ENCODE measurements at regions not wholly inside any gene's neighbourhood (a gene's known extent, or its start where the extent isn't known, plus 50 kb on each side); places are given as distances from the start of the nearest gene placed in this dataset.
"Not testable (repeated sequence)": the region's sequence is repeated elsewhere in the genome, so short reads cannot be mapped to it uniquely, and the experiment has no call there.

GRCh38 chr3:106423321-106424225 lies 554.8 kb upstream of the CBLB start:
- no peak for DNase-seq

- peak; percentile 20 for DNase-seq
Observed at GRCh38 chr3:106425026-106425425, 556.2 kb upstream of the CBLB start.

GRCh38 chr3:106425916-106426315 lies 557.1 kb upstream of the CBLB start:
- no peak for DNase-seq

- peak; percentile 96 for DNase-seq
Observed at GRCh38 chr3:106428565-106428994, 559.8 kb upstream of the CBLB start.

DNA sequence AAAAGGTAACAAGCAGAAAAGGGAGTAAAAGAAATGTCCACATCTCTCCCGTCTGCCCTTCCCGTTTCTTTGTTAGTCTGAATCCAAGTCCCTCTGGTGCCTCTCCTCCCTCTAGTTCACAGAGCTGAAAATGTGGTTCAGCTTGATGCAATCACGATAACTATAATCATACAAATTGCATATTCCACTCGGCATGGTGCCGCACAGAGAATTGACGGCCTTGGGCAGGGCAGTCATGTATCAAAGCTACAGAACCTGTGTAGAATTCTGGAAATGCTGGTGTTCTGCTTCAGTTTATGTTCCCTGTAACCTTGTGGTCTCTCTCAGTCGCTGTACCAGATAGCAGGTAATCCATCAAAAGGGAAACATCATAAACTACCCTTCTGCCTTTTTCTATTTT lies 562.9 kb upstream of the CBLB start:
- DNase-seq, result no peak

GRCh38 chr3:106435899-106436453 lies 567.2 kb upstream of the CBLB start:
- no peak for DNase-seq

DNA sequence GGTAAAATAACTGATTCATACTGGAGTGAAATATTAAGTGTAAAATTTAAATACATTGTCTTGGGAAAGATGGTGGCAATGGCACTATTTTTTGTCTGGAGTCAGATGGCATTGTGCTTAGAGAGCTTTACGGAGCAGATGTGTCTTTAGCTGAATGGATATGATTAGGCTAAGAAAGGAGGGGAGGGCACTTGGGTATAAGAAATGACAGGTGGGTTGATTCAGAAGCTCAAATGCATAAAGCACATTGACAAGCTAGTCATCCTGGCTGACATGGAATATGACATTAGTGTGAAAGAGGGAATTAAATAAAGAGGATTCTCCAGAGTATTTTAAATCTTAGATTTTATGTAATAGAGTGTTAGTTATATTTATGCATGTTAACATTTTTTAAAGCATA lies 570.1 kb upstream of the CBLB start:
- DNase-seq, result no peak

DNA sequence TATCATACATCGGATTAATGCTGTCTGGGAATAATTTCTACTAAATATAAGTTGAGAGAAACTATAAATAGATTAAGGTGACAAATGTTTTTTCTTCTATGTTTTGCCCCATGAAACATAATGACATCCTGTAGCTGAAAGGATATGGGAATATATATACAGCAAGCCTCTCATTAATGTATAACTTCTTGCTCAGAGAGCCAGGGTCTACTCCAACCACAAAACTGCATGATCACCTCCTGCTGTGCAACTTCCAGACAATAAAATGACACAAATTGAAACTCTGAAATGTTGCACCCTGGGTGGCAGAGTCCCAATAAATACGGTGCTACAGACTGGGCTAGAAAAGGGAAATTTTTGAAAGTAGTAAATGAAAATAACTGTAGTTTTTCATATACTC lies 571.9 kb upstream of the CBLB start:
- no peak for DNase-seq

DNA sequence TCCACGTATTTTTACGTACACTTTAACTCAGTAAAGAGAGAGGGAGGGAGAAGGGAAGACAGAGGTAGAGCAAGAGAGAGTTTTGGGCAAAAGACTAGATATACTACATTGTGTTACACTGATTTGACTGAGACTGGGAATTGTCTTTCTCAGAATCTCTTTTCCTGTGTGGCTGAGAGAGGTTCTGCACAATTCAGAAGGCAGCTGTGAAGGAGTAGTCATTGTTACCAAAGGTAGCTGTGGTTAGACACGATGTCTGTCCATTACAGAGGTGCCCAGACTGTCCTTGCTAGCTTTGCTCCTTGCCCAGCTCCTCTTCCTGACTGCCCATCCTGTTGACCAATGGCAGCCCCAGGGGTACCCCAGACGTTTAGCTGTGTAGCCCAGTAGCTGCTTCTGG lies 577.5 kb upstream of the CBLB start:
- DNase-seq, result no peak

DNA sequence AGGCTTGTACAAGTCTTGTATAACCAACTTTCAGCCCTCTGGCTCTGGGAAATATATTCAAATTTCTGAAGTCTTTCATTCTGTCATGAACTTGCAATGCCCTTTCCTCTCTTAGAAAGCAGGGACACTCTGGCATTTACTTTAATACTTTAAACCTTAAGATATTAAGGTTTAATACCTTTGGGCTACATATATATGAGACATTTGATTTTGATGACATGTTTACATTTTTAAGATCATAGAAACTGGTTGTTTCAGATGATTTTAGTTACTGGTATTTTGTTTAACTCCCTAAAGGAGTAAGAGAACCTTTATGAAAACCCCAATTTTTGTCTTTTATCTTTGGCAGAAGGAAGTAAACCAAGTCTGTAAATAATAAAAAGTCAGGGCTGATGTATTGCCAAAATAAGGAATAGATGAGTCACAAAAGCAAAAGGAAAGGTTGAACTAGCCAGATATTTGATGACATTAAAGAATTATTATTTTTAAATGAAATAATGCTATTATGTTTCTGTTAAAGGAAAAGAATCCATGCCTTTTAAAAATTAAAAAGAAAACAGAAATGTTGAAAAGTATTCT lies 579.0 kb upstream of the CBLB start:
- DNase-seq, result no peak

DNA sequence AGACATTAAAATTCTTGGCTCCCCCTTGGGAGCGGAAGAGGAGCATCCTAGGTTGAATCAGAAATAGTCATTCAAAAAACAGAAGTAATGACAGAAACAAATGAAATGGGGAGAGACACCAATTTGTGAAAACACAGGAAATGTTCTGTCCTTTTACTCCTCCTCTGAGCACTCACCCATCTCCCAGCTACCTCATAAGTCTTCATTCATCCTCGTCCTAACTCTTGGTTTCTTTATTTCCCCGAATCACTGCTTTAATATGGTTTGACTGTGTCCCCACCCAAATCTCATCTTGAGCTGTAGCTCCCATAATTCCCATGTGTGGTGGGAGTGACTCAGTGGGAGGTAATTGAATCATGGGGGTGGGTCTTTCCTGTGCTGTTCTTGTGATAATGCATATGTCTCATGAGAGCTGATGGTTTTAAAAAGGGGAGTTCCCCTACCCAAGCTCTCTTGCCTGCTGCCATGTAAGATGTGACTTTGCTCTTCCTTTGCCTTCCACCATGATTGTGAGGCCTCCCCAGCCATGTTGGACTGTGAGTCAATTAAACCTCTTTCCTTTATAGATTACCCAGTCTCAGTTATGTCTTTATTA lies 579.7 kb upstream of the CBLB start:
- not testable (repeated sequence) for DNase-seq

GRCh38 chr3:106452096-106452495 lies 583.3 kb upstream of the CBLB start:
- no peak for DNase-seq

- DNase-seq, result no peak
Observed at GRCh38 chr3:106454497-106454896, 585.7 kb upstream of the CBLB start.

DNA sequence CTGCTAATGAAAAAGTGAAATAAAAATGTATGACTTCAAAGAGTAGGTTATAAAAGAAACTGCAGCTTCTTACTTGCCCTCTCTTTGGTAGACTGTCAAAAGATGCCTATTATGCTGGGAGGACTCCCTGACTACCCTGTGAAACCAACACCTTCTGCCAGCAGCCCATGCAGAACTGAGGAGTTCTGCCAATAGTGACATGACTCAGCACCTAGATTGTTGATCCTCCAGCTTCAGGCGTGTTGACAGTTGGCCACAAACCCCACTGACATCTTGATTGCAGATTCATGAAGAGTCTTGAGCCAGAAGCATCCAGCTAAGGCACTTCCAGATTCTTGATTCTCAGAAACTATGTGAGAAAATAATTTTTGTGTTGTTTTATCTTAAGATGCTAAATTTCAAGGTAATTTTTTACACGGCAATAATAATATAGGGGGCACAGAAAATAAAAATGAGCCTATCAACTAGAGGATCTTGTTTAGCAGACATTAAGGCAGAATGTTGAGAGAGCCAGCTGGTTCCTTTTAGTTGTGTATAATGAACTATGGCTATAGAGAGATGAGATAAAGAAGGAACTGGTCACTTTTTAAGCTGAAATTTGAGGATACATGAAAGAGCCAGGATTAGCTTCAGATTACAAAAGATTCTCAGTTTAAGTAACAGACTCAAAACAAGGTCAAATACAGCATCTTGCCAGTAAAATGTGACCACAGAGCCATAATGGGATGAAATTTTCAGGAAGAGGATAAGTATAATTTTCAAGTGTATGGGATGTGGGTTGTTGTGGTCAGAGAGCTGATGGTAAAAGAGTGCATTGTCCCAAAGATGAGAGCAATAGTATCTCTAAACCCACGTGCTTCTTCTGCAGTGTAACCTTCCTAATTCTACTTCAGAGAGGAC lies 588.7 kb upstream of the CBLB start:
- DNase-seq, result peak; percentile 83

DNA sequence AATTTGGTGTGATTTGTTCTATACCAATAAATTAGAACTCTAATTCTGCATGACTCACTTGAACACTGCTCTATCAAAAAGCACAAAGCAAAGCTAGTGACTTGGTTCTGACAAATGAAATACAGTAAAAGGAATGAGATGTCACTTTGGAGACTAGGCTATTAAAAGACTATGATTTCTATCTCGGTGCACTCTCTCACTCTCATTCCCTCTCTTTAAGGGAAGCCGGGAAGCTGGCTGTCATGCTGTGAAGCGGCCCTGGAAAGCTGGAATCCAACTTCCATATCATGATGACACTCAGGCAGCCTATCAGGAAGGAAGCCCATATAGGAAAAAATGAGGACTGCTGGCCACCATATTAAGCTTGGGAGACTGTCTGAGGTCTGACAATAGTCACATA lies 590.1 kb upstream of the CBLB start:
- DNase-seq, result no peak

DNA sequence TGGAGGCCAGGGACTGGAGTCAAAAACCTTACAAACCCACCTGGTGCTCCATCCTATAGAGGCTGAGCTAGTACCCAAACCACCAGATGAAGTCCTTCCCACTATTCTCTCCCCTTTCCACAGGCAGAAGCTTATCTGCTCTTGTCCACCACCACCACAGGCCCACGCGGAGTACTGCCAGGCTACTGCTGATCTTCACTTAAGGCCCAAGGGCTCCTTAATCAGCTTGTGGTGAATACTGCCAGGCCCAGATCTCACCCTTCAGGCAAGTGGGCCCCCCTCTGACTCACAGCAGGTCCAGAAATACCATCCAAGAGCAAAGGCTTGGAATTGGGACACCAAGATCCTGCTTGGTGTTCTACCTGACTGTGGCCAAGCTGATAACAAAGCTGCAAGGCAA lies 598.1 kb upstream of the CBLB start:
- DNase-seq, result no peak

DNA sequence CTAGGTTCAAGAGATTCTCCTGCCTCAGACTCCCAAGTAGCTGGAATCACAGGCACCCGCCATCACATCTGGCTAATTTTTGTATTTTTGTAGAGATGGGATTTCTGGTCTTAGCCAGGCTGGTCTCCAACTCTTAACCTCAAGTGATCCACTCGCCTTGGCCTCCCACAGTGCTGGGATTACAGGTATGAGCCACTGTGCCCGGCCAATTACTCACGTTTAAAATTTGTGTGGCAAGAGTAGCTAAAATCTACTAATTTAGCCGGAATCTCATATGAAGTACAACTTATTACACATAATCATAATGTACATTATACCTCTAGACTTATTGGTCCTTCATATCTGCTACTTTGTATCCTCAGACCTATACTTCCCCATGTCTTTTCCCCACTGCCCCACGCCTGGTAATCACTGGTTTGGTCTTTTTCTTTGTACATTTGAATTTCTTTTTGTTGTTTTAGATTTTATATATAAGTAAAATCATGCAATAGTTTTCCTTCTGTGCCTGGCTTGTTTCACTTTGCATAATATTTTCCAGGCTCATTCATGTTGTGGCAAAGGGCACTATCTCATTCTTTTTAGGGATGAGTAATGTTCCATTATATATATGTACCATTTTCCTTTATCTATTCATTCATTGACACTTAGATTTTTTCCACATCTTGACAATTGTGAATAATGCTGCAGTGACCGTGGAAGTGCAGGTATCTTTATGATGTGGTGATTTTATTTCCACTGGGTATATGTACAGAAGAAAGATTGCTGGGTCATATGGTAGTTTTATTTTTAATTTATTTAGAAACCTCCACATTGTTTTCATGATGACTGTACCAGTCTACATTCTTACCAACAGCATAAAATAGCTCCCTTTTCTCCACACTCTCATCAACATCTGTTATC lies 605.0 kb upstream of the CBLB start:
- DNase-seq, result no peak

- DNase-seq, result no peak
Observed at GRCh38 chr3:106482451-106482850, 613.6 kb upstream of the CBLB start.

DNA sequence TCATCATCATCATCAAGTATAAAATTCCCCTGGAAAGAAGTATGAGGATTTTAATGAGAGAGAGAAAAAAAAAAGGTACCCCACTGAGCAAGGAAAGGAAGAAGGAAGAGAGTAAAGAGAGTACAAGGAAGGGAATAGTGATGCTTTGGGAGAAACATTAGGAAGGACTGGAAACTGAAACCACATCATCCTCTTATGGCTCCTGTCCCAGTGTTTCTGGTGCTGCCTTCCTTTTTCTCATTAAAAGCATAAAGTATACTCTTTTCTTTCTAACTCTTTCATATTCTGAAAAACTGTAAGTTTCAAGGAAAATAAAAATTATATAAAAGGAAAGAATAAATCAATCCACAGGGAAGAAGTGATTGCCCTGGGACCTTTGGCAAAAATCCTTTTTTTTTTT lies 616.4 kb upstream of the CBLB start:
- no peak for DNase-seq

GRCh38 chr3:106485802-106486201 lies 617.0 kb upstream of the CBLB start:
- no peak for DNase-seq

- DNase-seq, result not testable (repeated sequence)
Observed at GRCh38 chr3:106486945-106487639, 618.3 kb upstream of the CBLB start.
